Cerebellar nuclear complex (tissue), 1 donor: ENCODE measurements at regions not wholly inside any gene's neighbourhood (a gene's known extent, or its start where the extent isn't known, plus 50 kb on each side); places are given as distances from the start of the nearest gene placed in this dataset.

Experiments used
- DNase-seq, 2 experiments: peaks; one replicate each; lab custom pipeline; 2025; lab: John Stamatoyannopoulos, UW

GRCh38 chr5:98606961-98607360, 166.5 kb upstream of the RGMB start:
- no peak for DNase-seq

- no peak for DNase-seq
Observed at GRCh38 chr5:98608052-98608451, 165.4 kb upstream of the RGMB start.

- DNase-seq: no peak
Observed at GRCh38 chr5:98614341-98614740, 159.1 kb upstream of the RGMB start.

- no peak for DNase-seq
Observed at GRCh38 chr5:98621821-98622220, 151.6 kb upstream of the RGMB start.

- no peak for DNase-seq
Observed at GRCh38 chr5:98624145-98624880, 149.2 kb upstream of the RGMB start.

GRCh38 chr5:98627121-98627520, 146.3 kb upstream of the RGMB start:
- DNase-seq: no peak

- DNase-seq: no peak
Observed at GRCh38 chr5:98630621-98631020, 142.8 kb upstream of the RGMB start.

GRCh38 chr5:98631311-98632054, 142.0 kb upstream of the RGMB start:
- DNase-seq: no peak

GRCh38 chr5:98635656-98636055, 137.8 kb upstream of the RGMB start:
- DNase-seq: no peak

GRCh38 chr5:98637116-98637515, 136.3 kb upstream of the RGMB start:
- DNase-seq: no peak

GRCh38 chr5:98637557-98637956, 135.9 kb upstream of the RGMB start:
- no peak for DNase-seq

GRCh38 chr5:98638111-98638510, 135.4 kb upstream of the RGMB start:
- no peak for DNase-seq

- no peak for DNase-seq
Observed at GRCh38 chr5:98638701-98639100, 134.8 kb upstream of the RGMB start.

- DNase-seq: no peak
Observed at GRCh38 chr5:98639274-98639673, 134.2 kb upstream of the RGMB start.

GRCh38 chr5:98641671-98642070, 131.8 kb upstream of the RGMB start:
- DNase-seq: no peak

- no peak for DNase-seq
Observed at GRCh38 chr5:98643569-98643968, 129.9 kb upstream of the RGMB start.

GRCh38 chr5:98651715-98652114, 121.7 kb upstream of the RGMB start:
- DNase-seq: no peak

- no peak for DNase-seq
Observed at GRCh38 chr5:98656125-98656795, 117.2 kb upstream of the RGMB start.

- no peak for DNase-seq
Observed at GRCh38 chr5:98656796-98657195, 116.7 kb upstream of the RGMB start.

- no peak for DNase-seq
Observed at GRCh38 chr5:98657559-98657958, 115.9 kb upstream of the RGMB start.

- no peak for DNase-seq
Observed at GRCh38 chr5:98663521-98663920, 109.9 kb upstream of the RGMB start.

GRCh38 chr5:98664736-98665135, 108.7 kb upstream of the RGMB start:
- no peak for DNase-seq

GRCh38 chr5:98679963-98680362, 93.5 kb upstream of the RGMB start:
- no peak for DNase-seq
